ENCODE measurements at regions not wholly inside any gene's neighbourhood (a gene's known extent, or its start where the extent isn't known, plus 50 kb on each side); places are given as distances from the start of the nearest gene placed in this dataset.

GRCh38 chr4:122203407-122203806 is 51.3 kb downstream of the BLTP1 start:
- no peak for DNase-seq

DNA sequence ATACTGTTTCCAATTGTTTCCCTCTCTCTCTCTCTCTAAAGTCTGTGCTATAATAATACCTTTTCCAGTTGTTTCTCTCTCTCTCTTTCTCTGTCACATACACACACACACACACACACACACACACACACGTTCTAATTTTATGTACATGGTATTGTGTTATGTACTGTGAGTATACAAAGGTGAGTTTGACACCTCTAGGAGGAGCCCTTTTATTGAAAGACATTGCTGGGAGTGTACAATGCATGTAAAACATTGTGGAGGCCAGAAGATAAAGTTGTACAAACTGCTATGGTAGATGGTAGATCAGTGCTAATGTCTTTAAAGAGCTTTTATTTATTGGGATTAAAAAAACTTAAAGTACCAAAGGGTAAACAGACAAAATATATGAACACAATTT is 53.6 kb downstream of the BLTP1 start:
- DNase-seq, result no peak

DNA sequence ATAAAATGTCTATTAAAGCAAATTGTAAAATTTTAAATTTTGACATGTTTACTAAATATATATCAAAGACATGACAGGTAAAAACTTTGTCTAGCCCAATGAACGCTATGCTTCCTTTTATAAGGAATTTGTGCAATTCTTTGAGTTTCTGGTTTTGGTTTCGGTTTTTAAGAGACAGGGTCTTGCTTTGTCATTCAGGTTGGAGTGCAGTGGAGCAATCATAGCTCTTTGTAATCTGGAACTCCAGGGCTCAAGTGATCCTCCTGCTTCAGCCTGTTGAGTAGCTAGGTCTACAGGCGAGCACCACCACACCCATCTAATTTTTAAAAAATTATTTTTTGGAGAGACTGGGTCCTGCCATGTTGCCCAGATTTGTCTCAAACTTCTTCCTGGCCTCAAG is 60.7 kb downstream of the BLTP1 start:
- DNase-seq, result no peak

GRCh38 chr4:122218762-122219161 is 66.6 kb downstream of the BLTP1 start:
- peak; percentile 13 for DNase-seq

DNA sequence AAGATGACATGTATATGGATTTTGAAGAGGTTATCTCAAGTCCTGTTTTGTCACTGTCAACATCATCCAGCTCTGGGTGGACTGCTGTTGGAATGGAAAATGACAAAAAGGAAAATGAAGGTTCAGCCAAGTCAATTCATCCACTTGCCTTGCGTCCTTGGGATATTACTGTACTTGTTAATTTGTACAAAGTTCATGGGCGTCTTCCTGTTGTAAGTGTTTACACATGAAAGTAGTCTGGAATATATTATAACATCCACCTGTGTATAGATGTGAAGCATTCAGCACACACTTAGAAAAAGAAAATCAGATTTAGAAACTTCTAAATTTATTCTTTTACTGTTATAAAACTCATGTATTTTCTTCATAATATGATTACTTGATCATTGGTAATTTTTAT is 67.2 kb downstream of the BLTP1 start:
- no peak for DNase-seq

GRCh38 chr4:122221322-122221721 is 69.2 kb downstream of the BLTP1 start:
- DNase-seq, result peak; percentile 4

- peak; percentile 39 for DNase-seq
These were observed 72.2 kb downstream of the BLTP1 start for GRCh38 chr4:122224348-122224747.

DNA sequence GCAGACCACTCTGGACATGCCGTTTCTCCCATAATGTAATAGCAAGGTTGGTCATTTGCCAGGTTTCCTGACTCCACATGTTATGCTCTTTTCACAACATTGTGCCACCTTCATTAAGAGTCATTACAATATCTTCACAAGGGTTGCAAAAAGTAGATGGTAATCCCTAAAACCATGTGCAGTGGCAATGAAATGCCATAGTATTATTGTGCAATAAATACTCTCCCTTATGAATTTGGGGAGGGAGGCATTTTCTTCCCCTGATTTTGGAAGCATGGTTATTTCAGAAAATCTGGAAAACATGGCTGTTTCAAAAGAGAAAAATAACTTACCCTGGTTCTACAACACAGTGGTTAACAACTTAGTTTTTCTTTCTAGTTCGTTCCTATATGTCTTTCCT is 75.1 kb downstream of the BLTP1 start:
- no peak for DNase-seq

GRCh38 chr4:122229857-122230256 is 77.7 kb downstream of the BLTP1 start:
- no peak for DNase-seq

DNA sequence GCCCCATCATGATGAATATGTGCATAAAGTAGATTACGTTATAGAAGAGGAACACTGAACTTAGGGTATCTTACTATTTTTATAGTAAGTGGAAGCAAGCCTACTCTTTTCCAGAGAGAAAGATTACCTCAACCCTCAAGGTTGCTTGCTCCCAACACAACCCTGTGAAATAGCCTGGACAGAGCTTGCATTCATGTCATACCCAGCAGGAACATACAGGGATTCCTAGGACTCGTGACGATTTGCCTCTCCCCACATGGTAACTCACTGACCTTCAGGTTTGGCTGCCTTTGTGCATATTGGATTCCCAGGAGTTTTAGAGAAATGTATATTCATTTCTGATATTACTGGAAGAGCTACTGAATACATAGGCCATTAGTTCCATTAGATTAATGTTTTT is 80.5 kb downstream of the BLTP1 start:
- DNase-seq, result no peak

GRCh38 chr4:122234686-122235085 is 82.6 kb downstream of the BLTP1 start:
- DNase-seq, result no peak

- no peak for DNase-seq
These were observed 91.7 kb downstream of the BLTP1 start for GRCh38 chr4:122243785-122244184.

- DNase-seq, result no peak
These were observed 92.6 kb downstream of the BLTP1 start for GRCh38 chr4:122244764-122245163.

DNA sequence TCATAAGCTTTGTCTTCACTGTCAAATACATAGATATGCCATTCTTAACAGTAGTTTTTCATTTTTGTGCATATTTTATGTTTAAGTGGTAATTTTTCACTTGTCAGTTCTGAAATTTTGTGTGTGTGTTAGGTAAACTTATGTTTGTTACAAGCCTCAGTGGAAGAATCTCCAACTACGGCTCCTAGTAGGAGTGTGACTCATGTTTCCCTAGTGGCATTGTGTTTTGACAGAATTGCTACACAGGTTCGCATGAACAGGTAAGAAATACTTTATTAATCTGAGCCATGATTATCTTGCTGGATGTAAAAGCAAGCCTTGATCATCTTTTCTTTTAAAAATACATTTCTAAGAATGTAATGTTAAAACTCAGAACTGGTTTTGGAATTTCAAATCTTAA is 94.4 kb downstream of the BLTP1 start:
- DNase-seq, result peak; percentile 2

DNA sequence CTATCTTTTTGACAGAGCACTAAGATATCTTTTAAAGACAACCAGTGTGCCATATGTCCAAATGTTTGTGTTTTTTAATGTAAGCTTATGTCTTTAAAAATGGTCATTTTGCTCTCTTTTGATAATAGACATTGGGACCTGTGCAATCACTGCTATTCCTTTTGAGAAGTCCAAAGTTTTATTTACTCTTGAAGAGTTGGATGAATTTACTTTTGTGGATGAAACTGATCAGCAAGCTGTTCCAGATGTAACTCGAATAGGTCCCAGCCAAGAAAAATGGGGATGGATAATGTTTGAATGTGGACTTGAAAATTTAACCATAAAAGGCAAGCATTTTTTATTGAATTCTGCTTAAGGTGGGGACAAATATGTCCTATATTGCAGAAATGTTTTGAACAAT is 97.2 kb downstream of the BLTP1 start:
- DNase-seq, result no peak

- no peak for DNase-seq
These were observed 100.5 kb downstream of the BLTP1 start for GRCh38 chr4:122252584-122252983.

- DNase-seq, result no peak
These were observed 107.7 kb downstream of the BLTP1 start for GRCh38 chr4:122259849-122260248.

GRCh38 chr4:122276359-122276758 is 102.5 kb upstream of the ADAD1 start:
- no peak for DNase-seq

DNA sequence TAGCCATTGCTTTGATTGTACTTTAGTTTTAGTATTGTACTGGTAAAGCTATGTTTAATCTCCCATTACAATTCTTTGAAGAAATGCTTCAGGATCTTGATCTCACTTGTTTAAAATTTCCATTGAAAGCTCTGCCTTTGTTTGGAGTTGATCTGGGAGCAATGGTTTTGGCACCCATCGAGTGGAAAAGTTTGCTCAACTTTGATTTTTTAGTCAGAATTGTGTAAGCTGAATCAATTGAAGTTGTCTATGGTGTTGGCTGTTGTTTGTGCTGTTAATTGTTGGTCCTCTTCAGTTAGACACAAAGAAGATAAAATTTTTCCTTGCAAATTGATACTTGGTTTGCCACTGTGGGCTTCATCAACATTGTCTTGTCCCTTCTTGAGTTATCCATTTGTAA is 99.8 kb upstream of the ADAD1 start:
- DNase-seq, result no peak

DNA sequence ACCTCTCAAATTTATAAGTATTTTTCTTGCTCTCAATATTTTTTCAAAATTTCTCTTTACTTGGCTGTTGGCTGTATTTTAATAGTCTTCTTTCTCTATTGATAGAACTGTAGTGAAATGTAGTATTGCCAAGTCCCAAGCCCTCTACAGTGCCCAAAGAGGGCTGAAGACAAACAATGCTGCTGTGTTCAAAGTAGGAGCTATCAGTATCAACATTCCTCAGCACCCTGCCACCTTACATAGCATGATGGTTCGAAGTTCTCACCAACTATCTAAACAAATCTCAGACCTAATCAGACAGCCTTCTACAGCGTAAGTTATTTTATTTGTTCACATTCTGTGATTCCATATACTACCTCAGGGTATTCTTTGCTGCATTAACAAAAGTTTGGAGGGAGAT is 99.1 kb upstream of the ADAD1 start:
- no peak for DNase-seq

- no peak for DNase-seq
These were observed 93.5 kb upstream of the ADAD1 start for GRCh38 chr4:122285285-122285684.

DNA sequence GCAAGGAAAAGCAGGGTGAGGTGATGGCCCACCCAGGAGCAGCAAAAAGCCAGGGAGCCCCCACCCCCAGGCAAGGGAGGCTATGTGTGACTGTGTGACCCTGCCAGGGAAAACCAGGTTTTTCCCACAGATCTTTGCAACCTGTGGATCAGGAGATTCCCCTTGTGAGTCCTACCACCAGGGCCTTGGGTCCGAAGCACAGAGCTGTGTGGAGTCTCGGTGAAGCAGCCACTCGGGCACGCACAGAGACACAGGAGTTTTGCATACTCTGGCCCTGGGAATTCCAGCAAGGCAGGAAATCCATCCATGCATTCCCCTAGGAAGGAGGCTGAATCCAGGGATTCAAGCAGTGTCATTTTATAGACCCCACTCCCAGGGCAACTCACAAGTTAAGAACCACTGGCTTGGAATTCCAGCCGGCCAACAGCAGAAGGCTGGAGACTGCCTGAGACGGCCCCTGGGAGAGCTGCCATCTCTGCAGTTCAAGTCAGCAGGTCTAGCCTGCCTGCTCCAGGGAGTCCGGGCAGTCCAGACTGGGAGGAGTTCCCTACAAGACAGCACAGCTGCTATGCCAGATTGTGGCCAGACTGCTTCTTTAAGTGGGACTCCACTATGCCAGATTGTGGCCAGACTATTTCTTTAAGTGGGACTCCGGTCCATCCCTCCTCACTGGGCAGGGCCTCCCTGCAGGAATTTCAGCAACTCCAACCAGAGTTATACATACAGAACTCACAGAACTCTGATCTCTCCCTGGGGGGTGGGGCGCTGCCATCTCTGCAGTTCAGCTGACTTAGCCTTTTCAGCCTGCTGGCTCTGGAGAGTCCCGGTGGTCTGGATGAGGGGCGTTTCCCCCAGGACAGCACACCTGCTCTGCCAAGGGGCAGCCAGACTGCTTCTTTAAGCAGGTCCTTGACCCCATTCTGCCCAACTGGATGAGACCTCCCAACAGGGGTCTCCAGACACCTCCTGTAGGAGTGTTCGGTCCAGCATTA is 85.1 kb upstream of the ADAD1 start:
- no peak for DNase-seq

DNA sequence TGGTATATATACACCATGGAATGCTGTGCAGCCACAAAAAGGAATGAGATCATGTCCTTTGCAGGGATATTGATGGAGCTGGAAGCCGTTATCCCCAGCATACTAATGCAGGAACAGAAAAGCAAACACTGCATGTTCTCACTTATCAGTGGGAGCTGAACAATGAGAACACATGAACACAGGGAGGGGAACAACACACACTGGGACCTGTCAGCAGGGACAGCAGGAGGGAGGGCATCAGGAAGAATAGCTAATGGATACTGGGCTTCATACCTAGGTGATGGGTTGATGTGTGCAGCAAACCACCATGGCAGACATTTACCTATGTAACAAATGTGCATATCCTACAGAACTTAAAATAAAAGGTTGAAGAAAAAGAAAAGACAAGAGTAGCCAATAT is 81.1 kb upstream of the ADAD1 start:
- no peak for DNase-seq

DNA sequence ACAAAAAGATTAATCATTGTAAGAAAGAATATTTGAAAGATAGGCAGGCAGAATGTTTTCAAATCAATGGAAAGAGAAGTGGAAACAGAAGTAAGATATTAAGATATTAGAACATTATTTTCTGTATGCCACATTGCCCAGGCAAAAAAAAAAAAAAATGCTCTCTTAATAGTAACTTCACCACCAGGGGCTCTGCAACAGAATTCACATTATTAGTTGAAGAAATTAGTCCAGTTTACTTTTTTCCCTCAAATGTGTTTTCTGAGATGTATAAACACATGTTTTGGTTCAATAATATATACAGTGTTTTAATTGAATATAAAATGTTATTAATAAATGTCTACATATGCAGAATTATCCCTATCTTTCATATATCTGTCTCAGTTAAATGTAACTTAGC is 78.0 kb upstream of the ADAD1 start:
- DNase-seq, result no peak

- DNase-seq, result no peak
These were observed 73.0 kb upstream of the ADAD1 start for GRCh38 chr4:122305853-122306252.
